Skeletal muscle satellite cell (primary cell): ENCODE measurements at regions not wholly inside any gene's neighbourhood (a gene's known extent, or its start where the extent isn't known, plus 50 kb on each side); places are given as distances from the start of the nearest gene placed in this dataset.

Source experiments
- H3K27me3 ChIP-seq: 2 replicates; pipeline ENCODE4 v1.7.0; 2013; ENCODE audit warnings: low read length; ENCODE audit not compliant: control insufficient read depth, insufficient read depth
- H3K36me3 ChIP-seq: 2 replicates; pipeline ENCODE4 v1.7.0; 2013; ENCODE audit warnings: mild to moderate bottlenecking, control low read depth, low read length; ENCODE audit not compliant: insufficient read depth
- H3K4me1 ChIP-seq: 2 replicates; pipeline ENCODE4 v1.7.0; 2013; ENCODE audit warnings: low read length; ENCODE audit not compliant: control insufficient read depth, insufficient read depth
- H3K4me2 ChIP-seq: 2 replicates; pipeline ENCODE4 v1.7.0; 2013; ENCODE audit warnings: mild to moderate bottlenecking, low read length
- H3K4me3 ChIP-seq: 2 replicates; pipeline ENCODE4 v1.7.0; 2013; ENCODE audit warnings: low read length
- H3K9ac ChIP-seq: 2 replicates; pipeline ENCODE4 v1.7.0; 2013; ENCODE audit warnings: mild to moderate bottlenecking, low read depth, low read length, moderate library complexity
- H3K9me3 ChIP-seq: replicated peaks from 2 replicates; pipeline ENCODE4 v1.7.0; 2013; ENCODE audit warnings: mild to moderate bottlenecking, control low read depth, low read length

- Histone ChIP-seq H3K27me3 (no peaks in the 10 kb centered on the region), H3K9me3 (no peaks in the 10 kb centered on the region), H3K4me1 (no peaks in the 10 kb centered on the region), H3K4me2 (no peak overlapping the region), H3K36me3 (no peaks in the 10 kb centered on the region), H3K9ac (no peak overlapping the region), H3K4me3 (no peak overlapping the region)
These were observed 507.2 kb upstream of the PBX1 start for GRCh38 chr1:164051782-164052181.

DNA sequence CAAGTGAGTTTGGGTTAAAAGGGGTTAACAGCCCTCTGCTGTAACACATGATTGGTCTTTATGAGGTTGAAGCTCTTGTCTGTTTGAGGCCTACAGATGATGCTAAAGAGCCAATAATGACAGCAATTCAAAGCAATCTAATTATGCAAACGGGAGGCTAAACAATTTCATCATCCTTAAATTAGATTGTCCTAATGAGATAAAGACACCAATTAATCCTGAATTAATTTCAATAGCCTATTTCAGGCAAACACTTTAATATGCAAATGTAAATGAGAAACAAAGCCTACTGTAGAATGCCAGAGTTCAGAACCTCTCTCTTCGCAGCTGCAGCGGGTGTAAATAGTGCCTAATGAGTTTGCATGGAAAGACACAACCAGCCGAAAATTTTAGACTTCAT, 504.7 kb upstream of the PBX1 start:
- H3K4me3 ChIP-seq = no peak overlapping the region
- no peaks in the 10 kb centered on the region for H3K9me3 ChIP-seq
- H3K36me3 ChIP-seq = no peaks in the 10 kb centered on the region
- no peak overlapping the region for H3K9ac ChIP-seq
- no peak overlapping the region for H3K4me2 ChIP-seq
- H3K27me3 ChIP-seq = no peaks in the 10 kb centered on the region
- H3K4me1 ChIP-seq = peaks cover 6% of the 10 kb centered on the region

- Histone ChIP-seq H3K36me3 (no peaks in the 10 kb centered on the region), H3K9ac (no peak overlapping the region), H3K9me3 (no peaks in the 10 kb centered on the region), H3K4me2 (no peak overlapping the region), H3K4me3 (no peak overlapping the region), H3K27me3 (no peaks in the 10 kb centered on the region), H3K4me1 (peaks cover 6% of the 10 kb centered on the region)
These were observed 500.8 kb upstream of the PBX1 start for GRCh38 chr1:164058198-164058597.

DNA sequence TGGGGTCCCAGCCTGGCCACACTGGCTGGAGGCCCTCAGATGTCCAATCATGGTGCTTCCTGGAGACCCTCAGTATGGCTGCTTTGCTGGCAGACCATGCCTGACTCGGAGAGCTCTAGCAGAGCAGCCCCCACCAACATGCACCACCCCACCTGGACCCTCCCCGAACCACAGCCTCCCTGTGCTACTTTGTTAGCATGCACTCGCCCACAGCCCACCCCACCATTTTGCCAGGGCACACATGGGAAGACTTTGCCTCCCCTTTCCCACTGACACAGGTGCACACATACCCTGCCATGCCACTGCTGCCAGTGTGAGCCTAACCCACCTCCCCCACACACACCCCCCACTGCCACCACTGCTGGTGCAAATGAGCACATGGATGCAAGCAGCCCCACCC, 497.5 kb upstream of the PBX1 start:
- Histone ChIP-seq H3K4me1 (peaks cover 6% of the 10 kb centered on the region), H3K36me3 (no peaks in the 10 kb centered on the region), H3K4me3 (no peak overlapping the region), H3K9ac (no peak overlapping the region), H3K9me3 (no peaks in the 10 kb centered on the region), H3K4me2 (no peak overlapping the region), H3K27me3 (no peaks in the 10 kb centered on the region)

DNA sequence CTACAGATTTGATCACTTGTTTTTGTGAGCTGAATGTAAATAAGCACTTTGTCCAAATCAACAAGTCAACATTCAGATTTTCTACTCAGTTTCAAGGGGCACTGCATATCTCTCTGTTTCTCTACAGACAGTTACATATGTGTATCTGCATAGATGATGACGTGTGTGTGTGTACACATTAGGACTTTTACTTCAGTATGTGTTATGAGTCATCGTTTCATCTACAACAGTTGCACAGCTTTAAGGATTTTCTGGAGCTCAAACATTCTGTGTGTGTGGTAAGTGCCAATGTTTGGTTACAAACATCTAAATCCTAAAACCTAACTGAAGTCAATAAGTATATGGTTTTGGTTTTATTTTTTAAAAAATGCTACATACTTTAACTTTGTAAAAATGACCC, 494.5 kb upstream of the PBX1 start:
- H3K27me3 ChIP-seq = no peaks in the 10 kb centered on the region
- H3K4me3 ChIP-seq = no peak overlapping the region
- no peaks in the 10 kb centered on the region for H3K9me3 ChIP-seq
- no peaks in the 10 kb centered on the region for H3K4me1 ChIP-seq
- no peak overlapping the region for H3K4me2 ChIP-seq
- H3K36me3 ChIP-seq = no peaks in the 10 kb centered on the region
- no peak overlapping the region for H3K9ac ChIP-seq

DNA sequence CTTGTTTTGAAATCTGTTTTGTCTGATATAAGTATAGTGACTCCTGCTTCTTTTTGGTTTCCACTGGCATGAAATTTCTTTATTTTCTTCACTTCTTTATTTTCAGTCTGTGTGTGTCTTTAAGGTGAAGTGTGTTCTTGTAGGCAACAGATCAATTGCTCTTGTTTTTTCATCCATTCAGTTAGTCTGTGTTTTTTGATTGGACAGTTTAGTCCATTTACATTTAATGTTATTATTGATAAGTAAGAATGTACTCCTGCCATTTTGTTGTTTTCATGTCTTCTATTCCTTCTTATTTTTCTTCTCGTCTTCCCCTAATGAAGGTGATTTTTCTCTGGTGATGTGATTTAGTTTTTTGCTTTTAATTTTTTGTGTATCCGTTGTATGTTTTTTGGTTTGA, 487.7 kb upstream of the PBX1 start:
- no peak overlapping the region for H3K4me2 ChIP-seq
- no peaks in the 10 kb centered on the region for H3K9me3 ChIP-seq
- H3K27me3 ChIP-seq = no peaks in the 10 kb centered on the region
- H3K4me3 ChIP-seq = no peak overlapping the region
- H3K9ac ChIP-seq = no peak overlapping the region
- no peaks in the 10 kb centered on the region for H3K36me3 ChIP-seq
- no peaks in the 10 kb centered on the region for H3K4me1 ChIP-seq

DNA sequence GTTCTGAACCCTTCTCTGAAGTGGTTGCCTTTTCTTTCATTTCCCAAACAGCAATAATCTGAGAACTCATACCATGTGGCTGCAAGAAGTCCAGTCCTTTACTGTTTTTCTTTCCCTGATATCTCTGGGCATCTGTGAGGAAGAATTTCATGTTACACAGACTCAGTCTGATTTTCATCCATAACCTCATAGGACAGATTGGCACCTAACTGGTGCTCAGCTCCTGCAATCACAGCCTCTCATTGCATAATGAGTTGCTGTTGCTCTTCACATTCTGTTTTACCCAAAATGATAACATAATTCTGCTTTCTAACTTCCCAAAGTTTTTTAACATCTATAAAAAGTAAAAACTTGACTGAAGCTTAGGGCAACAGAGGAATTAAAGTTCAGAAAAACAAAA, 472.2 kb upstream of the PBX1 start:
- H3K9me3 ChIP-seq = no peaks in the 10 kb centered on the region
- no peaks in the 10 kb centered on the region for H3K4me1 ChIP-seq
- no peaks in the 10 kb centered on the region for H3K27me3 ChIP-seq
- H3K4me3 ChIP-seq = no peak overlapping the region
- no peak overlapping the region for H3K4me2 ChIP-seq
- no peaks in the 10 kb centered on the region for H3K36me3 ChIP-seq
- H3K9ac ChIP-seq = no peak overlapping the region

DNA sequence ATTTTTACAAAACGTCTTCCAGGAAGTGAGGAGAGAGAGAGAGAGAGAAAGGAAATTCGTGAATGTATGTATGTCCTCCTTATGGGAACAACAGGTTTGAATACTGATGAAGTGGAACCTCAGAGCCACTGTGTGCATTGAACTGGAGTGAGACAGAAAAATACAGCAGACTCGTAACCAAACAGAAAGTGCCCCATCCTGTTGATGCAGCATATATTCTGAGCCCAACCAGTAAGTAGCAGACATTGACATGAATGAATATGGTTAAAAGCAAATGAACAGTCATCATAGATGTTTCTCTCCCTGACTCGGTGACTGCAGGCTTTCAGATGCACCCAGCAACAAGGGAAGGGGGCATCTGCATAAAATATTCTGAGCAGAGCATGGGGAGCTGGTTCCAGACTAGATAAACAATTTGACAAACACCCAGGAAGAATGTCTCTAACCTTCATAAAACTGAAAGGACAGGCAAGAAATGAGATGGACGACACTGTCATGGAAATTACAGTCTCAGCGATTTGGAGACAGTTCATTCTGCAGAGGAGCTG, 471.0 kb upstream of the PBX1 start:
- Histone ChIP-seq H3K9me3 (no peaks in the 10 kb centered on the region), H3K9ac (no peak overlapping the region), H3K4me1 (no peaks in the 10 kb centered on the region), H3K36me3 (no peaks in the 10 kb centered on the region), H3K4me3 (no peak overlapping the region), H3K4me2 (no peak overlapping the region), H3K27me3 (no peaks in the 10 kb centered on the region)

DNA sequence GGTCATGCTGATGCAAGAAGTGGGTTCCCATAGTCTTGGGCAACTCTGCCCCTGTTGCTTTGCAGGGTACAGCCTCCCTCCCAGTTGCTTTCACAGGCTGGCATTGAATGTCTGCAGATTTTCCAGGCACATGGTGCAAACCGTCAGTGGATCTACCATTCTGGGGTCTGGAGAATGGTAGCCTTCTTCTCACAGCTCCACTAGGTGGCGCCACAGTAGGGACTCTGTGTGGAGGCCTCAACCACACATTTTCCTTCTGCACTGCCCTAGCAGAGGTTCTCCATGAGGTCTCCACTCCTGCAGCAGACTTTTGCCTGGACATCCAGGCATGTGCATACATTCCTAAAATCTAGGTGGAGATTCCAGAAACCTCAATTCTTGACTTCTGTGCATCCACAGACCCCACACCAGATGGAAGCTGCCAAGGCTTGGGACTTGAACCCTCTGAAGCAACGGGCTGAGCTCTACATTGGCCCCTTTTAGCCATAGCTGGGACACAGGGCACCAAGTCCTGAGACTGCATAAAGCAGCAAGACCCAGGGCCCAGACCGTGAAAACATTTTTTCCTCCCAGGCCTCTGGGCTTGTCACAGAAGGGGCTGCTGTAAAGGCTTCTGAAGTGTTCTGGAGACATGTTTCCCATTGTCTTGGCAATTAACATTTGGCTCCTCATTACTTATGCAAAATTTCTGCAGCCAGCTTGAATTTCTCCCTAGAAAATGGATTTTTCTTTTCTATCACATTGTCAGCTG, 466.2 kb upstream of the PBX1 start:
- Histone ChIP-seq H3K9ac (no peak overlapping the region), H3K36me3 (no peaks in the 10 kb centered on the region), H3K4me2 (no peak overlapping the region), H3K4me3 (no peak overlapping the region), H3K9me3 (no peaks in the 10 kb centered on the region), H3K27me3 (no peaks in the 10 kb centered on the region), H3K4me1 (no peaks in the 10 kb centered on the region)

- Histone ChIP-seq H3K9ac (no peak overlapping the region), H3K9me3 (no peaks in the 10 kb centered on the region), H3K4me1 (no peaks in the 10 kb centered on the region), H3K27me3 (no peaks in the 10 kb centered on the region), H3K4me3 (no peak overlapping the region), H3K4me2 (no peak overlapping the region), H3K36me3 (no peaks in the 10 kb centered on the region)
These were observed 465.4 kb upstream of the PBX1 start for GRCh38 chr1:164093543-164093942.

DNA sequence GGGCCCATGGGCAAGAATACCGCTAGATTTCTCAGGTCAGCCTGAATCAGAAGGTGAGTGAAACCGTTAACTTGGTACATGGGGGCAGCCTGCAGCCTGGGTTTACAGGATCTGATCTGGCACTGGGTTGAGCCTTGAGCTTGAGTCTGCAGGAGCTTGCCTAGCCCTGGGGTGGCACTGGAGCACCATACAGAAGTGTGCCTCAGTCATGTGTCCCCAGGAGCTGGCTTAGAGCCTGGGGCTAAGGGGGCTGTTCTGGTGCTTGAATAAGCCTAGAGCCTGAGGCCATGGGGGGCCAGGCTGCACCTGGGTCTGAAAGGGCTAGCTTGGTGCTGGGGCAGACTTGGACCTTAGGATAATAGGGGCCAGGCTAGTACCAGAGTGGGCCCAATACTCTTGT, 457.2 kb upstream of the PBX1 start:
- H3K36me3 ChIP-seq = no peaks in the 10 kb centered on the region
- no peaks in the 10 kb centered on the region for H3K9me3 ChIP-seq
- H3K9ac ChIP-seq = no peak overlapping the region
- H3K27me3 ChIP-seq = no peaks in the 10 kb centered on the region
- H3K4me3 ChIP-seq = no peak overlapping the region
- H3K4me1 ChIP-seq = no peaks in the 10 kb centered on the region
- no peak overlapping the region for H3K4me2 ChIP-seq

- Histone ChIP-seq H3K9ac (no peak overlapping the region), H3K36me3 (no peaks in the 10 kb centered on the region), H3K4me3 (no peak overlapping the region), H3K27me3 (no peaks in the 10 kb centered on the region), H3K4me2 (no peak overlapping the region), H3K9me3 (no peaks in the 10 kb centered on the region), H3K4me1 (no peaks in the 10 kb centered on the region)
These were observed 427.0 kb upstream of the PBX1 start for GRCh38 chr1:164131949-164132348.
